ENCODE measurements at regions not wholly inside any gene's neighbourhood (a gene's known extent, or its start where the extent isn't known, plus 50 kb on each side); places are given as distances from the start of the nearest gene placed in this dataset.
"Not testable (repeated sequence)": the region's sequence is repeated elsewhere in the genome, so short reads cannot be mapped to it uniquely, and the experiment has no call there.

DNA sequence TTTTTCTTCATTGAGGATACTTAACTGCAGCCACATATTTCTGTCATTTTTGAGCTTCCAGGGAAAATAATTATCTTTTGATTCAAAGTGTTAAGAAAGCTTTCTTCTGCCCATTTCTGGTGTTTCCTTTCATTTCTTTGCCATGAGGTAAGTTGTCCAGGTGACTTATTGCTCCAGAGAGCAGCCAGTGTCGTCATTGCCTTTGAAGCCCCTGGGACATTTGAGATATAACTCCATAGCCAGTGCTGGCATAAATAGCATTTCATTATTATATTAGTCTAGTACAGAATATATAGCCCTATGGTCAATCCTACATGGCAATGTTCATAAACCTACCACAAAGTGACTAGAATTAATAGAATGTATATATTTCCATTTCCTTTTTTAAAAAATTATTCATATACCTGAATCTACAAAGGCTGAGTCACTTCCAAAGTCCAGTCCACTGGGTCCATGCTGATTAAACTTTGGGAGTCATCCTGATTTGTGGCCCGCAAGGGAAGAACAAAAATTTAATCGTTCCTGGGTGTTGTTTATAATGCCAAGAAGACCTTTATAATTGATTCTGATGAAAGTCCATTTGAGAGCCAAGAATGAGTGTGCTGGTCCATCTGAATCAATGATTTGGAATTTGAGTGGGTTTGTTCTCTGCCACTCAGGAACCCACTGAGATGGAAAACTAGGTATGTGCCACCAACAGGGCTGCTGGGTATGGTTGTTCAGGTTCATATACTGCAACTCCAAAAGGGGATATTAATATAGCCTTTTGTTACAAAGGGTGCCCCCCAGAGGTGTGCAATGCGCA, 221.8 kb upstream of the PLXNA2 start:
- DNase-seq: no peak

DNA sequence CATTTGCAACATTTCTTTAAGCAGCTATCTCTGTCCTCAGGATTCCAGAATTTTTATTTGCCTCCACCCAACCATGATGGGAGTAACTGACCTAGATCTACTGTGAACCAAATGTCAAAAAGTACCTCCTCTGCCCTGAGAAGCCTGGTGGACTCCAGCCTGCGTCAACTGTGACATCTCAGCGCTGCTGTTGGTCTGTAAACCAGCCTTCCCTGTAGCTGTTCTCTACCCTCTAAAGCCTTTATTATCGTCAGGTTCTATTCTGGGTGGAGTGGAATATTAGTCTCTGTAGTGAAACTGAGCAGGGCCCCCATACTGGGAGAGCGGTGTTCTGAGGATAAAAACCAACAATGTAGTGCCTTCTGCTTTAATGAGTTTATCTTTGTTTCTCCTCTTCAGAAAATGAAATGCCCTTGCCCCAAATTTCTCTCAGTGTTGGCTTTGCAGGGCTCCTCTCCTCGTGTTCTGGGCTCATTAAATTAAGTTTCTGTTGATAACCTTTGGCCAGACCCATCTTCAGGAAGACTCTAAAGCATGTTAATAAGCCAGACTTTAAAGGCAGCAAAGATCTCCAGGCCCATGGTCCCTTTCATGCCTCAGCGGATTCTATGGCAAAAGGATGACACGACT, 223.1 kb upstream of the PLXNA2 start:
- no peak for DNase-seq

DNA sequence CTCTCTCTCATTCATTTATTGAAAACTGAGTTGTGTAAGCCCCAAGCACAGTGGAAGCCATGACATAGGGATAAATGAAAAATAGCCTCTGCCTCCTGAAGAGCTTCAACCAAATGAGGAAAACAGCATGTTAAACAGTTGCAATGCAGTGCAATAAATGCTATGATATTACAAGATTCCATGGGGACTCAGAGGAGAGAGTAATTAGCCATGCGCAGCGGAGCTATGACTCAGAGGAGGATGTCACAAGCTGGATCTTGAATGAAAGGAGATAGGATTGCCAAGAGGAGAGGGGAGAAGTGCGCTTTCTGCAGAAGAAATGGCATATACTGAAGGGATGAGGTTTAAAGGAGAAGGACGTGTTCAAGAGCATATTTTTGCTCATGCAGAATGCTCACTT, 231.3 kb upstream of the PLXNA2 start:
- DNase-seq: no peak

DNA sequence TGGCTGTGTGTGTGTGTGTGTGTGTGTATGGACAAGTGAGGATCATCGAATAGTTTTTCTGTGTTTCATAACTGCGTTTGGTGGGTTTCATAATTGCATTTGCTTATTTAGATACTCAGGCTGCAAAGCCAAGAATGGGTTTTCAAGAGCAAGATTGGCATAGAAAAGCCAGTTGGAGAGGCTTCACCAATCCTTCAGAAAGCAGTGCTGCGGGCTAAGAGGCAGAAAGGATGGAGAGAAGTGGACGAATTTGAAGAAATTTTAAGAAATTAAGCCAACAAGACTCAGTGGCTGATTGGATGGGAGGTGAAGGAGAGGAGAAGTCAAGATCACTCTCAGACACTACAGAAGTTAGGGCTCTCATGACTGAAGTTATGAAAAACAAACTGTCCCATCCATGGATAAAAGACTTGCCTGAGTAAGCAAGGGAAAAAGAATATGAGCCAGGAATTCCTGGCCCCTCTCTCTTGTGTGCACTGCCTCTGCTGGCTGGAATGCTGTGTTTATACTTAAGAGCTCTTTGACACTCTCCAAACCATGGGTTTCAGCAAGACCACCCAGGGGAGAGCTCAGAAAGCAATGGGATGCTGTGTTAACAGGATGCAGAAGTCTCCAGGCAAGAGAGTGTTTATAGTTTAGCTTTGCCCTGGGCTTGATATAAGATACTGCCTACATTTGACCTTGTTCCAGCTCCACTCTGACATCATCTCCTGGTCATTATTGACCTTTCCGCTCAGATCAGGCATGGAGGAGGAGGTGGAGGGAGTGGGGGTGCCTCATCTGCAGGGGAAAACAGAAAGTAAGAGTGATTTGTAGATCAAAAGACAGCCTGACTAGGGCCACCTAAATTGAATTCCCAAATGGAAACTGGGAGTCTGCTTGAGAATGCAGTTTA, 232.0 kb upstream of the PLXNA2 start:
- DNase-seq: peak; percentile 20

DNA sequence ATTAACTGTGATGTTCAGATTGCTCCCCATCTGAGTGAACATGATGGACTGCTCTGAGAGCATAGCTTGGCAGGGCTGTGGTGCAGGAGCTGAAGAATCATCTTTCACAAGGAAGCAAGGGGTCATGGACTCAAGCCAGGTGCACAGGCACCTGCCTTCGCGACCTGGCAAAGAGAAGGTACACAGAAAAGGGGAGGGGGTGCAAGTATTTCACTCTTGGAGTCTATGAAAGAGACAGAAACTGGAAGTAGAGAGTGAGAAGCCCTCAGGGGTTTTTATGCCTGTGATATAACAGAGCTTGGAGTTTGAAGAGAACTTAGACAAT, 232.6 kb upstream of the PLXNA2 start:
- no peak for DNase-seq

DNA sequence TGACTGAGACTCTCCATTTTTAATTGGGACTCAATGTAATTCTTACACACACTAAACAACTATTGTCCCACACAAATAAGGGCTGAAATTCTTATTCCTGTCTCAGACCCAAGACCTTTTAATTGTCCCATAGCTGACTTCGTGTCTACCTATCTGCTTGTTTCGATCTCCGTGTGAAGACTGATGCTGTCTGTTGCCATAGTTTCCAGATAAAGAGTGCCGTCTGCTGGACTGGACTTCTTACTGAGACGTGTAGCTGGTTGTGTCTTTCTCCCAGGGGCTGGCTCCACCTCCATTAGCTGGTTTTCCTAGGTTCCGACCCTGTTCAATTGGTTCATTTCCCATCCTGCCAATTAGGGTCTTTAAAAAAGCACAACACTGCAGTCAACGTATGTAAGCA, 235.3 kb upstream of the PLXNA2 start:
- DNase-seq: no peak

DNA sequence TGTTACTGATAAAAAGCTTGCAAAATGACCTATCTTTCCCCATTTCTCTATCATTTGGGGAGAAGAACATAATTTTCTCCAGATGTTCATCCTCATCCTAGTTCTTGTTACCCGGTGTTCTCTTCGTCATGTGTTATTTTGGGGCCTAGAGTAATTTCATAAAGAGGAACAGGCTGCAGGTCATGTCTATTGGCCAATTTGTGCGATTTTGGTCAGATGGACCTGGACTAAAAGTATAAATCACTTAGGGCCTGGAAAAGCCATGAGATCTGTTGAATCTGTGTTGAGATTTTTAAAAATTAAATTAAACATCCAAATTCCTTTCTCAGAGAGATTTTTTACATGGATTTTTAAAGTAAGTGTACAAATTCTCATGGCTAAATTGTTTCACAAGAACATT, 241.3 kb upstream of the PLXNA2 start:
- no peak for DNase-seq

DNA sequence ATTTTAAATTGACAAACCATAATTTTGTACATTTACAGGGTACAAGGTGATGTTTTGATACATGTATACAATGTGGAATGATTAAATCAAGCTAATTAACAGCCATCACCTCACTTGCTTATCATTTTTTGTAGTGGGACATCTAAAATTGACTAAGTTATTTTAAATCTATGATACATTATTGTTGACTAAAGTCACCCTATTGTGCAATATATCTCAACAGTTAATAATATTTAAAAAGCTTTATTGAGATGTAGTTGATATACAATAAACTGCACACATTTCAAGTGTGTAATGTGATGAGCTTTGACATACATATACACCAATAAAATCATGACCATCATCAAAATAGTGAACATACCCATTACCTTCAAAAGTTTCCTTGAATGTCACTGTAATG, 242.5 kb upstream of the PLXNA2 start:
- DNase-seq: no peak

DNA sequence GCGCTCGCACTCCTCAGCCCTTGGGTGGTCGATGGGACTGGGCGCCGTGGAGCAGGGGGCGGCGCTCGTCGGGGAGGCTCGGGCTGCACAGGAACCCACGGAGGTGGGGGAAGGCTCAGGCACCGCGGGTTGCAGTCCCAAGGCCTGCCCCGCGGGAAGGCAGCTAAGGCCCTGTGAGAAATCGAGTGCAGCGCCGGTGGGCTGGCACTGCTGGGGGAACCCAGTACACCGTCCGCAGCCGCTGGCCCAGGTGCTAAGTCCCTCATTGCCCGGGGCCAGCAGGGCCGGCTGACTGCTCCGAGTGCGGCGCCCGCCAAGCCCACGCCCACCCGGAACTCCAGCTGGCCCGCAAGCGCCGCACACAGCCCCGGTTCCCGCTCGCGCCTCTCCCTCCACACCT, 244.2 kb upstream of the PLXNA2 start:
- DNase-seq: not testable (repeated sequence)

DNA sequence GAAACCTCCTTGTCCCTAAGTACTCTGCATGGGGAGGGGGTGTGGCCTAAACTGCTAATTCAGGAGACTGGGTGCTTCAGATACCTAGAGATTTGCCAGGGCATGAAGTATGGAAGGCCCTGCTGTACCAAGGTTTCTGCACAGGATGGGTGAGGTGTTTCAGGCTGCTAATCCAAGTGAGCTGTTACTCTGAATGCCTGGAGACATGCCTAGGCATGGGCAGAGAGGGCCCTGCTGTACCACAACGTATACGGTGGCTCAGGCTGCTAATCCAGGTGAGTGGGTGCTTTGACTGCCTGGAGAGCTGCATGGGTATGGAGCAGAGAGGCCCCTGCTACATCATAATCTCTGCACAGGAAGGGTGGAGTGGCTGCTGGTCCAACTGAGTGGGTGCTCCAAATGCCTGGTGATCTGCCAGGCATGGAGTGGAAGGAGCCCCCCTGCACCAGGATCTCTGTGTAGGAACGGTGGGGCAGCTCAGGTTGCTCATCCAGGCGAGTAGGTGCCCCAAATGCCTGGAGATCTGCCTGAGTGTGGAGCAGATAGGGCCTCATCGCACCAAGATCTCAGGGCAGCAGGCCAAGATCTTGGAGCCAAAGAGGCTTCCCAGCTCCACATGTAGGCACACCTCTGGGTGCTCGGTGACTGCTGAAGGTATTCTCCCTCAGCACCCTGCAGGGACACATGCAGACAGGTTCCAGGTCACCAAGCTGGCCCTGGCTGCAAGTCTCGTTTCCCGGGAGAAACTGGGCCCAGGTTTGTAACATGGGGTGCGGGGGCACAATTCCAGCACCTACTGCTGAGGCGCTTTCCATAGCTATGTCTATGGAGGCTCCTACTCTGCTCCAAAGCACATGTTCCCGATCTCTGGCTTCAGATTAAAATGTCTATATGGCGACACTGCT, 252.5 kb upstream of the PLXNA2 start:
- DNase-seq: no peak

DNA sequence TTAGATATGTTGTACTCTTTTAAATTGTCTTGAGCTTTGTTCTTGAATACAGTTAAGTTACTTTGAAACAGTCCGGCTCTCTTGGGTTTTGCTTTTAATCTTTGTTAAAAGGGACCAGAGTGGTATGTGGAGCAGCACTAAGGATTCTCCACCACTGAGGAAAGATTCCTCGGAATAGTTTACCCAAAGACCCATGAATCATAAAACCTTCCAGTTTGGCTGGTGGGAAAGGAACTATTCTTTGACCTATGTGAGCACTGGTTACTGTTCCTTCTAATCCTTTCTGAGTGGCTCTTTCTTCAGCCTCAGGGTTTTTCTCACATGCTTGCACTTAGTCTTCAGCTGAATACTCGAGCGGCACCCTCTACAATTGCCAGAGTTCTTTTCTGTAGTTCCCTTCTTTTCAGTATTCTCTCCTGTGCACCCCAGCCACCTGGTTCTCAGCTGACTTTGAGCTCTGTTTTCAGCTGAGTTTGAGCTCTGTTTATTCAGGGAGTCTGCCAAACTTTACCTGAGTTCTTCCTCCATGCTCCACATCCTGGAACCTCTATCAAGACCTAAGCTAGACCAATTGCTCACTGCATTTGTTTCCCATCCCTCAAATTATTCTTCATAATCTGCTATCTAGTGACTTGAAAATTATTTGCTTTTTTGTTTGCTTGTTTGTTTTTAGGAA, 253.8 kb upstream of the PLXNA2 start:
- DNase-seq: no peak

DNA sequence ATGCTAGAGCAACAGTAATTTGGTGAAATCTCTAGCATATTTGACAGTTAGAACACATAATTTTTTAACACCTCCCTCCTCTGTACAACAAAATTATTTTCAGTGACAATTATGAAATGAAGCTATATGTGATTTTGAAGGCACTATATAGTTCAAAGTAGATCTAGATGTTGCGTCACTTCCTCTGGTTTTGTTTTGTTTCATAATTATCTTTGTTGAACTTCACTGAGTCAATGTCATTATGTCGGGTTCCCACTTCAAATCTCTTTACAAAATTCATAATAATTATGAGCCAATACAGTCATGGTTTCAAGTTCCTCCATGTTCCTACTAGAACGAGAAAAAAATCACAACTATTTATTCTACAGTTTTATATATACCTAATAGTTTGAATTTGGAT, 254.8 kb upstream of the PLXNA2 start:
- no peak for DNase-seq

DNA sequence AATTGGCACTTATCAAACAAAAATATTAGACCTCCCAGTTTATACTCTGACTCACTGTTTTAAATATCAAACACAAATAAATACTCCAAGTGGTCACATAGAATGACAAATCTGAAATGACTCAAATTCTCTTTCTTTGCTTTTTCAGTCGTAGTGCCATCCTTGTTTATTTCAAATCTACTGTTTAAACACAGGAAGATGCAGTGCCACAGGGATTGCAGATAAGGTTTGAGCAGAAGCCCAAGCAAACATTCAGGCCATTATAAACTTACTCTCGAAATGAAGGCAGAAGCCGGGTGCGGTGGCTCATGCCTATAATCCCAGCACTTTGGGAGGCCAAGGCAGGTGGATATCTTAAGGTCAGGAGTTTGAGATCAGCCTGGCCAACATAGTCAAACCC, 255.4 kb upstream of the PLXNA2 start:
- DNase-seq: no peak

DNA sequence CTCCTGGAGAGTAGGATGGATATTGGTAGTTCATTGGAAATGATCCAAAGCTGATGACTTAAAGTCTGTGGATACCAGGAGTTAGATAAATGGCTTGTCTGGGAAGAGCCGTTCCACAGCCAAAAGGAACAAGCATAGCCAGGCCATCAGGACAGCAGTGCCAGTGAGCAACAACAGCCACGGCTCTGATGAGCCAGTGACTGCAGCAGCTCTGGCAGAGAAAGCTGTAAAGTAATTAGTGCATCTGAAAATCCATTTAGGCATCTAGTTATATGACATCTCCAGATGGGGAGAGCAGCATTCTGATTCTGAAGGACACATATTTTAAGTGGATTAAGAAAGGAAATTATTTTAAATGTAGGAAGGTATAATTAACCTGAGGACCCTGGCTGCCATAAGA, 256.2 kb upstream of the PLXNA2 start:
- no peak for DNase-seq

DNA sequence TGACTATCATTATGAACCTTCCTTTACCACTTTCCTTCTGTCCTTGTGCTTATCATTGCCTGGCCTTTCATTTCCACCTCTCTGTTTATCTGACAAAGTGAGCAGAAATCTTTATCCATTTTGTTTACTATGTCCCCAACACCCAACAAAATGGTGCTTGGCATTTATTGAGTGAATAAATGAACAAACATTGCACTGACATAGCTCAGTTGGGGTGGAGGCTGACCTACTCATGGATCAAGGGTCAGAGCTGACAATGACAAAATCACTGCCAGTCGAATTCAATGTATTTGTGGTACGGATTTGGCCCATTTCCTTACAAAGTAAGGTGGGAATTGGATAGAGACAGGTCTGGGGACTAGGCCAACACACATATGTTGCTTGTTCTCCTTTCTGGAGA, 257.4 kb upstream of the PLXNA2 start:
- DNase-seq: no peak

DNA sequence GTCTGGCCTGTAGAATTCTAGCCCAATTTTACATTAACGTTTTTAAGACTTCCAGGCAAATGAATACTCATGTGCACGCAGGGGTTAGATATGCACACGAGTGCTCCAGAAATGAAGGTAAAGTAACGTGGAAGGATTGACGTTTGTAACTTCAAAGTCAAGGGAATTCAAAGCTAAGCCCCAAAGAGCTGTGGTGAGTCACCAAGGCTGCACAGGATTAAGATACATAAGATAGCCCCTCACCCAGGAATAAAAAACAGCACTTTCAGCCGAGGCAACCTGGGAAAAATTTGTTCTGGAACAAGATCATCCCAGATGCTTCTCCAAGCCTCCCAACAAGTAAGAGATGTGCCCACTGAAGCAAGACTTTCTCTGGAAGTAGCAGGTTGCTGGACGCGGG, 259.6 kb upstream of the PLXNA2 start:
- DNase-seq: no peak

DNA sequence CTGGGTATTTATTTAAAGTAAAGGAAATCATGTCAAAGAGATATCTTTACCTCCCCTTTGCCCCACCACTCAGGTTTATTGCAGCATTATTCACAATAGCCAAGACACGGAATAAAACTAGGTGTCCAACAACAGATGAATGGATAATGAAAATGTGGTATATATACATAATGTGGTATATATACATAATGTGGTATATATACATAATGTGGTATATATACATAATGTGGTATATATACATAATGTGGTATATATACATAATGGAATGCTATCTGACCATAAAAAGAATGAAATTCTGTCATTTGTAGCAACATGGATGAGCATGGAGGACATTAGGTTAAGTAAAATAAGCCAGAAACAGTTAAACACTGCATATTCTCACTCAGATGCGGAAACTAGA, 262.6 kb upstream of the PLXNA2 start:
- DNase-seq: no peak

DNA sequence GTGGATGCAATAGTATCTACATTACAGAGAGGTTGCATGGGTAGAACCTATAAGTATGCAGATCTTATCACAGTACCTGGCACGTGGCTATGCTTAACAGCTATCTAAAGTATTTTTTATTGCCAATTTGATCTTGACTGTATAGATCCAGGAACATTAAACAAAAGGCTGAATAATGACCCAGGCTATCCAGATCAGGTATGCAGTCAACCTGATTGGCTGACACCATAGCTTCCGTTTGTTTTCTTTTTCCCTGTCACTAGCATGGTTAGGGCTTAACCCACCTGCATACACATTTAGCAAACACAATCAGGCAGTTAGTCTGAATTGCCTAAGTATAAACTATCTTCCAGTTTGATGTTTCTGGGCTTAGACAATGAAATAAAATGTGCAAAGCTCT, 264.9 kb upstream of the PLXNA2 start:
- no peak for DNase-seq

DNA sequence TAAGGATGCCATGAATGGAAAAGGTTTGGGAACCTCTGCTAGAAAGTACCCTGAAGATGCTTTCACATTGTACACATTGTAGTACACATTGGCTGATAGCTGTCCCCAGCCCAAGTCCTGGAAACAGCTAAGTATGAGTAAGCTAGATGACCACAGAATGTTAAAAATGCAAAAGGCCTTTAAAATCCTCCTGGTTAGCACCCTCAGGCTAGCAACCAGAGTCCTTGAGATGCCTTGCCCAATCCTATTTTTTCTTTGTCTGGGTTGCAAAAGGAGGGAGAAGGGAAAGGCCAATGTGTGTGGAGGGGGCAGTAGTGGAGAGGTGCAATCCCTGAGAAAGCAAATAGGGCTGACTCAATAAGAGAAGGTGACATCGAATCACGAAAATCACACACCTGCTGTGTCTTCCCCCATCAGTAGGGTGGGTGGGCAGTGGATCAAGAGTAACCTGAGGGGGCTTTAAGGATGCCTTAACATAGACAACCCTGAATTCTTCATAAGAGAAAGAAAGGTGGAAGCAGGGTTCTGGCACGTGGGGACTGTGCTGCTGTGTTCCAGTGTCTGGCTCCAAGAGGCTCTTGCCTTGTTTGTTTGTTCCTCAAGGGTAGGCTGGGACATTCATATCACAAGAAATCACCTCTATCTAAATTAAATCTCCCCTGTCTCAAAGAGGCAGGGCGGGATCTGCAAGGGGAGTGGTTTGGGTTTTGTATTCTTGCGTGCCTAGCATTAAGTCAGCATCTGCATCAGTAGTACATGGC, 266.2 kb upstream of the PLXNA2 start:
- DNase-seq: no peak

DNA sequence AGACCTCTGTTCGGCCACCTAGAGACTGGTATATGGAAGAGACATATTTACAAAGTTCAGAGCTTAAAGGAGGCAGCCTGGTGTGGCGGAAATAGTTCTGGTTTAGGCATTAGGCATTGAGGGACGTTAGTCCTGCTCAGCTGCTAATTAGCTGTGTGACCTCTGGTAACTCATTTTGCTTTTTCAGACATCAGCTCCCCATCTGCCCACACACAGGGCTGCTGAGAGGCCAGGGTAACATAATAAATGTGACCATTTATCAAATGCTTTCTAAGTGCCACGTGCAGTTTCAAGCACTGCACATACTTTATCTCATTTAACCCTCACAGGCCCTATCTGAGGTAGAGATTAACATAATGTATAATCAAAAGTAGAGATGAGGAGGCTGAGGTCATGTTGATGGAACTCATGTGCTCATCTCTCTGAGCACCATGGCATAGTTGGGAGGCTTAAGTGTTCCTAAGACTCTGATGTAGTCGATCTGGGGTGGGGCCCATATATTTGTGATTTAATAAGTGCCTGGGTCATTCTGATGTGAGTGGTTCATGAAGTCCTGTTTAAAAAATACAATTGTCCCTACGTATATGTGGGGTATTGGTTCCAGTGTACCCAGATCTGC, 267.2 kb upstream of the PLXNA2 start:
- no peak for DNase-seq
